HL-60 (cell line): ENCODE measurements at regions not wholly inside any gene's neighbourhood (a gene's known extent, or its start where the extent isn't known, plus 50 kb on each side); places are given as distances from the start of the nearest gene placed in this dataset.
"Not testable (repeated sequence)": the region's sequence is repeated elsewhere in the genome, so short reads cannot be mapped to it uniquely, and the experiment has no call there.

Experiments
- DNase-seq, 2 experiments: peaks; one replicate each; pipeline ENCODE4 v3.0.0-alpha.2; 2010 to 2020; ENCODE audit warnings: low read depth in 1 of 2, low spot score in 1 of 2
- H3K27ac ChIP-seq: fragments of 250-450 bp; sonication (Bioruptor Pico); replicated peaks from 2 replicates; pipeline ENCODE4 v1.5.1; 2020; ENCODE audit warnings: mild to moderate bottlenecking, moderate library complexity
- H3K27me3 ChIP-seq: fragments of 250-450 bp; sonication (Bioruptor Pico); 2 replicates; pipeline ENCODE4 v1.5.1; 2021; ENCODE audit warnings: mild to moderate bottlenecking, moderate library complexity; ENCODE audit not compliant: insufficient read depth, poor library complexity, severe bottlenecking
- H3K4me3 ChIP-seq: replicated peaks from 2 replicates; pipeline ENCODE4 v1.5.1; 2011; ENCODE audit warnings: mild to moderate bottlenecking, control low read depth, low read length; ENCODE audit not compliant: insufficient read depth
- CTCF ChIP-seq: IDR thresholded peaks from one replicate; pipeline ENCODE4 v1.5.1; 2011; ENCODE audit warnings: low read length, control low read depth, inconsistent platforms; ENCODE audit not compliant: insufficient read depth
- GABPA ChIP-seq: IDR thresholded peaks from 2 replicates; pipeline ENCODE4 v1.6.1; 2012; ENCODE audit warnings: low read depth
- POLR2AphosphoS5 ChIP-seq: IDR thresholded peaks from 2 replicates; pipeline ENCODE4 v1.6.1; 2012; ENCODE audit warnings: low read depth
- REST ChIP-seq: IDR thresholded peaks from 2 replicates; pipeline ENCODE4 v1.6.1; 2012; ENCODE audit warnings: low read depth; ENCODE audit not compliant: insufficient replicate concordance
- SPI1 ChIP-seq: IDR thresholded peaks from 2 replicates; pipeline ENCODE4 v1.6.1; 2012; ENCODE audit warnings: low read depth, mild to moderate bottlenecking, borderline replicate concordance

- no peak for DNase-seq
- Histone ChIP-seq H3K27me3 (no peaks in the 10 kb centered on the region), H3K27ac (no peak overlapping the region), H3K4me3 (no peak overlapping the region)
- no peak for TF ChIP-seq GABPA
- TF ChIP-seq POLR2AphosphoS5, result no peak
- TF ChIP-seq REST, result no peak
- no peak for TF ChIP-seq CTCF
- TF ChIP-seq SPI1, result no peak
Measured at GRCh38 chr22:34842630-34843029, 223.3 kb upstream of the ISX start.

- H3K27me3 ChIP-seq, H3K4me3 ChIP-seq, DNase-seq, H3K27ac ChIP-seq: not testable (repeated sequence)
Measured at GRCh38 chr22:34843743-34844142, 222.2 kb upstream of the ISX start.

- no peak for DNase-seq
Measured at GRCh38 chr22:34845391-34845790, 220.6 kb upstream of the ISX start.

More at GRCh38 chr22:34845391-34845790, 220.6 kb upstream of the ISX start:
- Histone ChIP-seq H3K27me3 (no peaks in the 10 kb centered on the region), H3K27ac (no peak overlapping the region), H3K4me3 (no peak overlapping the region)
- TF ChIP-seq REST, result no peak
- no peak for TF ChIP-seq POLR2AphosphoS5
- TF ChIP-seq GABPA, result no peak
- no peak for TF ChIP-seq CTCF
- TF ChIP-seq SPI1, result no peak
